Fibroblast of pulmonary artery (primary cell): ENCODE measurements at regions not wholly inside any gene's neighbourhood (a gene's known extent, or its start where the extent isn't known, plus 50 kb on each side); places are given as distances from the start of the nearest gene placed in this dataset.

ENCODE experiments used
- DNase-seq: peaks from one replicate; pipeline ENCODE4 v3.0.0-alpha.2; 2010; ENCODE audit warnings: low read depth
- H3K4me3 ChIP-seq: replicated peaks from 2 replicates; pipeline ENCODE4 v1.5.1; 2011; ENCODE audit warnings: low read depth, mild to moderate bottlenecking, control low read depth, low read length, moderate library complexity
- TF ChIP-seq, protein P1 (sequence below): IDR thresholded peaks from 2 replicates; pipeline ENCODE4 v1.5.1; 2011; ENCODE audit warnings: mild to moderate bottlenecking, control low read depth, low read length, inconsistent platforms; ENCODE audit errors: missing control alignments

GRCh38 chr2:104312684-104313083 lies 541.2 kb upstream of the POU3F3 start:
- no peak for DNase-seq
- TF ChIP-seq, protein P1, sequence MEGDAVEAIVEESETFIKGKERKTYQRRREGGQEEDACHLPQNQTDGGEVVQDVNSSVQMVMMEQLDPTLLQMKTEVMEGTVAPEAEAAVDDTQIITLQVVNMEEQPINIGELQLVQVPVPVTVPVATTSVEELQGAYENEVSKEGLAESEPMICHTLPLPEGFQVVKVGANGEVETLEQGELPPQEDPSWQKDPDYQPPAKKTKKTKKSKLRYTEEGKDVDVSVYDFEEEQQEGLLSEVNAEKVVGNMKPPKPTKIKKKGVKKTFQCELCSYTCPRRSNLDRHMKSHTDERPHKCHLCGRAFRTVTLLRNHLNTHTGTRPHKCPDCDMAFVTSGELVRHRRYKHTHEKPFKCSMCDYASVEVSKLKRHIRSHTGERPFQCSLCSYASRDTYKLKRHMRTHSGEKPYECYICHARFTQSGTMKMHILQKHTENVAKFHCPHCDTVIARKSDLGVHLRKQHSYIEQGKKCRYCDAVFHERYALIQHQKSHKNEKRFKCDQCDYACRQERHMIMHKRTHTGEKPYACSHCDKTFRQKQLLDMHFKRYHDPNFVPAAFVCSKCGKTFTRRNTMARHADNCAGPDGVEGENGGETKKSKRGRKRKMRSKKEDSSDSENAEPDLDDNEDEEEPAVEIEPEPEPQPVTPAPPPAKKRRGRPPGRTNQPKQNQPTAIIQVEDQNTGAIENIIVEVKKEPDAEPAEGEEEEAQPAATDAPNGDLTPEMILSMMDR: no peak
- no peak overlapping the region for H3K4me3 ChIP-seq

- TF ChIP-seq, protein P1: no peak
- DNase-seq: no peak
- H3K4me3 ChIP-seq: no peak overlapping the region
Observed at GRCh38 chr2:104318001-104318665, 535.8 kb upstream of the POU3F3 start.

- no peak overlapping the region for H3K4me3 ChIP-seq
- DNase-seq: no peak
- TF ChIP-seq, protein P1: no peak
Observed at GRCh38 chr2:104321116-104321795, 532.7 kb upstream of the POU3F3 start.

DNA sequence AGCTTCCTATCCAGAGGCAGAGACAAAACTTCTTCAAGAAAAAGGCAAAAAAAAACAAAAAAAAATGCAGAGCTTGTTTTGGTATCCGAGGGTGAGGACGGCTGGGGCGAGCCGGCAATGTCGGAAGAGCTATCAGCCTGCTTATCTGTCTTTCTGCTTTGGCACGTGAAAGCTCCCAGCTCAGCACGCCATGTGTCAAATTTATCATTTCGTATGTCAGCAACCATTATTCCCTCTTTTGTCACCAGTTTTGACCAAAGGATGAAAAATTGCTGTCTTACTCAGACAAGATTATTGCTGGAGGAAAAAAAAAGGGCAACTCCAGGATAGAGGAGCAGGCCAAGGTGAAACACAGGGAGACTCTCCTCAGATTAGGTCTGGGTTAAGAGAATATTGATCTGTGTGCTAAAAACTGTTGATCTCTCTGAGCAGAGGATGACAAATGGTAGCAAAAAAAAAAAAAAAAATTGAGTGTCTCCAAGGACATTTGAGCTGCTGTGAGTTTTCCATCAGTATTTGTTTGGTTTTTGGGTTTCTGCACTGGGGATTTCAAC lies 532.0 kb upstream of the POU3F3 start:
- TF ChIP-seq, protein P1: no peak
- H3K4me3 ChIP-seq: no peak overlapping the region
- no peak for DNase-seq

DNA sequence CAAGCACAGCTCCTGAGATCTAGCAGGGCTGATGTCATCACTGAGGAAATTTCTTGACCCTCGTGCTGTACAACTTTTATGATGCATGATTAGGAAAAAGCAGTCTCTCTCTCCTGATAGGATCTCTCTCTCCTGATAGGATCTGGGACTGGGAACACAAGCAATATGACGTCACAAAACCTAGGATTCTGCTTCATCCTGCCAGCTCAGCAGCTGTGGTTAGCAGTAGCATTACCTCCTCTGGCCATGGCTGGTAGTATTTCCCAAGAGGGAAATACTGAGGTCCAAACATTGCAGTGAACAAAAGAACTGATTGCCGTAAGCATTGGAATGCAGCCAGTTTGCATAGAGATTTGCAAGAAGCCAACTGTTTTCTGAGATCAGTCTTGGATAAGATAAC lies 521.2 kb upstream of the POU3F3 start:
- TF ChIP-seq, protein P1: no peak
- no peak for DNase-seq
- H3K4me3 ChIP-seq: no peak overlapping the region

- DNase-seq: no peak
- TF ChIP-seq, protein P1: no peak
- H3K4me3 ChIP-seq: no peak overlapping the region
Observed at GRCh38 chr2:104337869-104338268, 516.0 kb upstream of the POU3F3 start.
